Activated CD4-positive, alpha-beta T cell treated with anti-CD3 and anti-CD28 coated beads for 36 hours (primary cell): ENCODE measurements at regions not wholly inside any gene's neighbourhood (a gene's known extent, or its start where the extent isn't known, plus 50 kb on each side); places are given as distances from the start of the nearest gene placed in this dataset.

Experiments used
- ATAC-seq: fragments of 200-7000 bp; cut with Tn5 transposase; one replicate; pipeline ENCODE4 v1.10.0; 2021; ENCODE audit warnings: mild to moderate bottlenecking, moderate library complexity
- CTCF ChIA-PET: fragments of 350-600 bp; sonication (Branson Sonifier 250); formaldehyde crosslinking; loops from one replicate; lab custom pipeline; 2021; ENCODE audit warnings: antibody characterized with exemption; lab: Charles Lee
- POLR2A ChIA-PET: fragments of 350-600 bp; sonication (Branson Sonifier 250); formaldehyde crosslinking; loops from one replicate; lab custom pipeline; 2021; ENCODE audit warnings: antibody characterized with exemption, inconsistent platforms; lab: Charles Lee
- DNase-seq: peaks from one replicate; pipeline ENCODE4 v3.0.0-alpha.2; 2020
- H3K27ac Mint-ChIP-seq: one replicate; pipeline ENCODE4 v1.8.0; 2021; ENCODE audit warnings: mixed read lengths
- H3K27me3 Mint-ChIP-seq: one replicate; pipeline ENCODE4 v1.8.0; 2021; ENCODE audit warnings: mixed read lengths
- H3K36me3 Mint-ChIP-seq: one replicate; pipeline ENCODE4 v1.8.0; 2021; ENCODE audit warnings: low read depth, mixed read lengths
- H3K4me1 Mint-ChIP-seq: one replicate; pipeline ENCODE4 v1.8.0; 2021; ENCODE audit warnings: mixed read lengths
- H3K4me3 Mint-ChIP-seq: one replicate; pipeline ENCODE4 v1.8.0; 2021; ENCODE audit warnings: mild to moderate bottlenecking, moderate library complexity, mixed read lengths
- H3K9me3 Mint-ChIP-seq: one replicate; pipeline ENCODE4 v1.8.0; 2021; ENCODE audit warnings: low read depth, mixed read lengths
- intact Hi-C, 2 experiments: fragments of 100-400 bp; cut with DNase I in 1 of 2; cut with micrococcal nuclease in 1 of 2; formaldehyde crosslinking; loops; one replicate each; pipeline versions ENCODE4 v1.14.2 to v1.15.1; 2022 to 2024; cut with DNase I, micrococcal nuclease

- H3K27me3 Mint-ChIP-seq = peaks cover 4% of the 10 kb centered on the region
- POLR2A ChIA-PET = no interaction called here
- DNase-seq (no peak), ATAC-seq (no peak)
- intact Hi-C loops = no loop called here
- no peaks in the 10 kb centered on the region for H3K9me3 Mint-ChIP-seq
- H3K4me3 Mint-ChIP-seq = no peak overlapping the region
- H3K36me3 Mint-ChIP-seq = no peaks in the 10 kb centered on the region
- CTCF ChIA-PET = interaction anchor here (0.6 kb wide), 1 partner anchor 42 kb away, joined by 3 read pairs; no protein-coding TSS in a partner anchor
- no peak overlapping the region for H3K27ac Mint-ChIP-seq
- H3K4me1 Mint-ChIP-seq = no peaks in the 10 kb centered on the region
Observed at GRCh38 chr4:144903953-144904711, 193.9 kb downstream of the ANAPC10 start.

GRCh38 chr4:144905286-144905685, 192.7 kb downstream of the ANAPC10 start:
- DNase-seq (no peak), ATAC-seq (no peak)
- intact Hi-C loops = no loop called here
- H3K36me3 Mint-ChIP-seq = no peaks in the 10 kb centered on the region
- no peak overlapping the region for H3K4me3 Mint-ChIP-seq
- peaks cover 4% of the 10 kb centered on the region for H3K27me3 Mint-ChIP-seq
- H3K4me1 Mint-ChIP-seq = no peaks in the 10 kb centered on the region
- no peaks in the 10 kb centered on the region for H3K9me3 Mint-ChIP-seq
- ChIA-PET POLR2A (no interaction called here), CTCF (interaction anchor here (0.6 kb wide), 1 partner anchor 35 kb away, joined by 3 read pairs; no protein-coding TSS in a partner anchor)
- no peak overlapping the region for H3K27ac Mint-ChIP-seq

GRCh38 chr4:144906181-144906925, 191.6 kb downstream of the ANAPC10 start:
- ATAC-seq = no peak

GRCh38 chr4:144910723-144911122, 187.3 kb downstream of the ANAPC10 start:
- H3K9me3 Mint-ChIP-seq = no peaks in the 10 kb centered on the region
- no peak overlapping the region for H3K4me3 Mint-ChIP-seq
- H3K27me3 Mint-ChIP-seq = peaks cover 4% of the 10 kb centered on the region
- no peaks in the 10 kb centered on the region for H3K4me1 Mint-ChIP-seq
- intact Hi-C loops = no loop called here
- POLR2A ChIA-PET = no interaction called here
- H3K27ac Mint-ChIP-seq = no peak overlapping the region
- no peaks in the 10 kb centered on the region for H3K36me3 Mint-ChIP-seq
- ATAC-seq = no peak
- no peak for DNase-seq
- CTCF ChIA-PET = no interaction called here

More at GRCh38 chr4:144906181-144906925, 191.6 kb downstream of the ANAPC10 start:
- Mint-ChIP-seq H3K27ac (no peak overlapping the region), H3K36me3 (no peaks in the 10 kb centered on the region), H3K9me3 (no peaks in the 10 kb centered on the region), H3K27me3 (peaks cover 4% of the 10 kb centered on the region), H3K4me1 (no peaks in the 10 kb centered on the region), H3K4me3 (no peak overlapping the region)
- intact Hi-C loops = no loop called here
- ChIA-PET POLR2A (no interaction called here), CTCF (no interaction called here)
- DNase-seq = no peak
